HuH-7 (cell line): ENCODE measurements at regions not wholly inside any gene's neighbourhood (a gene's known extent, or its start where the extent isn't known, plus 50 kb on each side); places are given as distances from the start of the nearest gene placed in this dataset.
"Not testable (repeated sequence)": the region's sequence is repeated elsewhere in the genome, so short reads cannot be mapped to it uniquely, and the experiment has no call there.

Source experiments
- DNase-seq: peaks from one replicate; pipeline ENCODE4 v3.0.0; 2011; ENCODE audit warnings: low spot score

DNA sequence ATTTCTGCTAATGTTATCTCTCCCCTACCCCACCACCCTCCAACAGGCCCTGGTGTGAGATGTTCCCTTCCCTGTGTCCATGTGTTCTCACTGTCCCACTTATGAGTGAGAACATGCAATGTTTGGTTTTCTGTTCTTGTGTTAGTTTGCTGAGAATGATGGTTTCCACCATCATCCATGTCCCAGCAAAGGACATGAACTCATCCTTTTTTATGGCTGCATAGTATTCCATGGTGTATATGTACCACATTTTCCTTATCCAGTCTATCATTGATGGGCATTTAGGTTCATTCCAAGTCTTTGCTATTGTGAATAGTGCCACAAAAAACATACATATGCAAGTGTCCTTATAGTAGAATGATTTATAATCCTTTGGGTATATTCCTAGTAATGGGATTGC is 104.5 kb downstream of the ZNF33B start:
- DNase-seq: not testable (repeated sequence)

GRCh38 chr10:42532996-42533395 is 105.4 kb downstream of the ZNF33B start:
- no peak for DNase-seq

- DNase-seq: no peak
Observed at GRCh38 chr10:42523098-42523497, 115.3 kb downstream of the ZNF33B start.

DNA sequence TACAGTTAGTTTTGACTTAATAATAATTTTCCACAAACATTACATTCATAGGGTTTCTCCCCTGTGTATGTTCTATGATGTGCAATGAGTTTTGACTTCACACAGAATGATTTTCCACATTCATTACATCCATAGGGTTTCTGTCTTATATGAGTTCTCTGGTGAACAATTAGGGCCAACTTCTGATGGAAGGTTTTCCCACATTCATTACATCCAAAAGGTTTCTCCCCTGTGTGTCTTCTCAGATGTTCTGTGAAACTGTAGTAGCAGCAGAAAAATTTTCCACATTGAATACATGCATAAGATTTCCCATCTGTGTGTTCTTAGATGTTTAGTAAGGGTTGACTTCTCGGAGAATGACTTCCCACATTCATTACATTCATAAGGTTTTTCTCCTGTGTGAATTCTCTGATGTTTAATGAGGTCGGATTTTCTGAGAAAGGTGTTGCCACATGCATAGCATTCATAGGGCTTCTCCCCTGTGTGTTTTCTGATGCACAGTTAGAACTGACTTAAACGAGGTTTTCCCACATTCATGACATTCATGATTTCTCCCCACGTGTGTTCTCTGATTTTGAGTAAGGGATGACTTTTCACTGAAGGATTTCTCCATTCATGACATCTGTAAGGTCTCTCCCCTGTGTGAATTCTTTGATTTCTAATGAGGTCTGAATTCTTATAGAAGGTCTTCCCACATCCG is 118.5 kb downstream of the ZNF33B start:
- no peak for DNase-seq

DNA sequence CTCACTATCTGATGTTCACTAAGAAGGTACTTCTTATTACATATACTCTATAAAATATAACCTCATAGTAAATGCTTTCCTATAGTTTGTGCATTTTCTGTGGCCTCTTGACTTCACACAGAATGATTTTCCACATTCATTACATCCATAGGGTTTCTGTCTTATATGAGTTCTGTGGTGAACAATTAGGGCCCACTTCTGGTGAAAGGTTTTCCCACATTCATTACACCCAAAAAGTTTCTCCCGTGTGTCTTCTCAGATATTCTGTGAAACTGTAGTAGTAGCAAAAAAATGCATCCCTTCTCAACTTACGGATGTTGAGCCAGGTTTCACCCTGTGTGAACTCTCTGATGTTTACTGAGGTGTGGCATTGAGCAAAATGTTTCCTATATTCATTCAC is 119.3 kb downstream of the ZNF33B start:
- no peak for DNase-seq

DNA sequence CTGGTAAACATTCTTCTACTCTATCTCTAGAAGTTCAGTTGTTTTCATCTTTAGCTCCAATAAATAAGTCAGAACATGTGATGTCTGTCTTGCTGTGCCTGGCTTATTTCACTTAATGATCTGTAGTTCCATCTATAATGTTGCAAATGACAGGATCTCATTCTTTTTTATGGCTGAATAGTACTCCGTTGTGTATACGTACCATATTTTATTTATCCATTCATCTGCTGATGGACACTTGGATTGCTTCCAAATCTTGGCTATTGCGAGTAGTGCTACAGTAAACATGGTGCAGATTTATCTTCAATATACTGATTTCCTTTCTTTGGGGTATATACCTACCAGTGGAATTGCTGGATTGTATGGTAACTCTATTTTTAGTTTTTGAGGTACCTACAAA is 124.4 kb downstream of the ZNF33B start:
- no peak for DNase-seq

- DNase-seq: no peak
Observed at GRCh38 chr10:42491801-42492200, 146.6 kb downstream of the ZNF33B start.

DNA sequence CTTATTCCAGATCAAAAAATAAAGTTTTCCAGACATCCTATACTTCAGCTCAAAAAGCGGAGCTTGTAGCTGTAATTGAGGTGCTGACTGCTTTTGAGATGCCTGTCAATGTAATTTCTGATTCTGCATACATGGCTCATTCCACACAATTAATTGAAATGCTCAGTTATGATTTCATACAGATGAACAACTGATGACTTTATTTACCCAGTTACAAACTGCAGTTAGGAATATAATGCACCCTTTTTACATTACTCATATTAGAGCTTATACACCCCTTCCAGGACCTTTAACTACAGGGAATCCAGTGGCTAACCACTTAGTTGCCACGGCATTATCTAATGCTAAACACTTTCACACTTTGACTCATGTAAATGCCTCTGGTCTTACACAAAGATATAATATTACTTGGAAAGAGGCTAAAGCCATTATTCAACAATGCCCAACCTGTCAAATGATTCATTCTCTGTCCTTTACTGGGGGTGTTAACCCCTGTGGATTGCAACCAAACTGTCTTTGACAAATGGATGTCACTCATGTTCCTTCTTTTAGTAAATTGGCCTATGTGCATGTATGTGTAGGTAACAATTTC is 147.3 kb downstream of the ZNF33B start:
- no peak for DNase-seq

DNA sequence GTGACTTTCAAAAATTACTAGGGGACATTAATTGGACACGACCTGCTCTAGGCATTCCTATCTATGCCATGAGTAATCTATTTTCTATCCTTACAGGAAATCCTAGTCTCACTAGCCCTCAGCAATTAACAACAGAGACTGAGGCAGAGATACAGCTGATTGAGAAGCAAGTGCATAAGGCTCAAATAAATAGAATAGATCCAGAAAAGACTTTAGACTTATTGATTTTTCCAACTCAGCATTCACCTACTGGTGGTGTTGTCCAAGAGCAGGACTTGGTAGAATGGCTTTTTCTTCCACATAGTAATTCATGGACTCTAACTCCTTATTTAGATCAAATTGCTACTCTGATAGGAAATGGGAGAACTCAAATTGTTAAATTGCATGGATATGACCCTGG is 148.0 kb downstream of the ZNF33B start:
- DNase-seq: no peak

DNA sequence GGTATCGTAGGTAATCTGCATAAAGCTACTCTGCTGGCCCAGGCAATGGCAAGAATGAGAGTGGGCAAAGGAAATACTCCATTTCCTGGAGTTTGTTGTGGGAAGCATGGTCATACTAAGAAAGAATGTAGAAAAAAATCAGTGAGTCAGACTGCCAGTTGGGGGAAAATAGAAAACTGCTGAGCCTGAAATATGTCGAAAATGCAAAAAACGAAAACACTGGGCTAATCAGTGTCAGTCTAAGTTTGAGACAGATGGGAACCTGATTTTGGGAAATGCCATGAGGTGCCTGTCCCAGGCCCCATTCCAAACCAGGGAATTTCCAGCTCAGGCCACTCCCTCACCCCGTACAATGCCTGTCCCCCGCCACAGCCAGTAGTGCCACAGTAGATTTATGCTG is 150.0 kb downstream of the ZNF33B start:
- no peak for DNase-seq

- DNase-seq: no peak
Observed at GRCh38 chr10:42482411-42482810, 156.0 kb downstream of the ZNF33B start.

GRCh38 chr10:42479057-42479456 is 159.3 kb downstream of the ZNF33B start:
- DNase-seq: no peak

GRCh38 chr10:42477170-42477569 is 161.2 kb downstream of the ZNF33B start:
- no peak for DNase-seq

DNA sequence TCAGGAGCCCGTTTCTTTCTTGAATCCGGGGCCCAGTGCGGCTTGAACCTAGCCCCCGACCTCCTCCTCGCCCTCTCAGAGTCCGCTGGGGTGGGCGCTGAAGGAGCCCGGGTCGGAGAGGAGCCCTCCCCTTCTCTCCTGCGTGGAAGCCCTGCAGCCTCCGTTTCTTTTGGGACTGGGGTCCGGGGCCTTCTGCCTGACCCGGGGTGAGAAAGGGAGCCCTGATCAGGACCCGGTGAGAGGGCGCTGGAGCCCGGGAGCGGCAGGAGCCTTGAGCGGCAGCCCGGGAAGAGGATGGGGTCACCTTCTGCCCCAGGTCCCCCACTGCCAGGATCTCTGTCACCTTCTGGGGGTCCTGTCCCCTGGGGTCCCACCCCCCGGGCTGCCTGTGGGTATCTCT is 162.3 kb downstream of the ZNF33B start:
- DNase-seq: no peak

DNA sequence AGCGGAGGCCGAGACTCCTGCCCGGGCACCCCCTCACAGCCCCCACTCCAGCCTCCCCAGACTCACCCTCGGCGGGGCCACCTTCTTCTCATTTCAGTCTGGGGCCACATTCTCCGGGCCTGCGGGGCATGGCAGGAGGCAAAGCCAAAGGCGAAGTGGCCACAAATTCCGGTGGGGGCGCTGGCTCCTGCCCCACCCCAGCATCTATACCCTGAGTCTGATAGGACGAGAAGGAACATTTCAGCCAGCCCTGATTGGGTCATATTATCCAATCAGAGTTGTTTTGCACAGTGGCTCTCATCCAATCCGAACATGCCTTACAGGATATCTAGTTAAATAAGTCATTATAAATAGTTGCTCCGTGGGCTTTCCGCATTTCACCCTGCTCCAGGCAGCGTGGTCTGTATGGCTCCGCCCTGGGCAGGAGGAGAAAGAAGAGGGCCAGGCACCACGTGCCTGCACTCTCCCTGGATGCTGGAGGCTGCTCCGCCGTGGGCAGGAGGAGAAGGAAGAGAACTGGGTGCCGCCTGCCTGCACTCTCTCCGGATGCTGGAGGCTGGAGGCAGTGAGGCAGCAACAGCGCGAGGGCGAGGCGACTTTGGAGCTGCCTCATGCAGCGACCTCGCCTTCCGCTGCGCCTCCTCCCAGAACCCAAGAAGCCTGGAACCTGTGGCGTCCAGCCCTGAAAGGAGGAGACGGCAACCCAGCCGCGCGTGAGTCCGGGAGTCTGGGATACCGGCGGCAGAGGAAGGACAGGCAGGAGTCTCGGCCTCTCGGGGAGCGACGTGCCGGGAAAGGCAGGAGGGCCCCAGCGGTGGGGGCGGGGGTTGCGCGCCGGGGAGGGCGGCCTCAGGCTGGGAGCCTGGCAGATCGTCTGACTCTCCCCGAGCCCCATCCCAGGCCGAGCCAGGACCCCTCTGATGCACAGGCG is 162.9 kb downstream of the ZNF33B start:
- DNase-seq: no peak

DNA sequence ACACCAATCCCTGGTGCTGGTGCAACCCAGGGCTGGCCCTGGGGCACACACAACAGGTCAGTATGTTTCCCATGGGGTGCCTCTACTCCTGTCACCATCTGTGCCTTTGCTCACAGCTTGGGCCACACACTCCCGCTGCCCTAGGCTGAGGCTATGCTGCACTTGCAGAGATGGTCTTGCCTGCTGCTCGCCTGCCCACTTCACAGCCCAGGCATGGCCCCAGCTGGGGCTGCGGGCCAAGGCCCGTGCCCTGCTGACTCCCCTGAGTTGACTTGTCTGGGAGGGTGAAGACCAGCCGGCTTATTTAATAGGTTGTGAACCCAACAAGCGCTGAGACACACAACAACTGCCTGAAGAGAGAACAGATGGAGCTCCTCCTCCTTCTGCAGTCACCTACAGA is 184.1 kb downstream of the ZNF33B start:
- no peak for DNase-seq

DNA sequence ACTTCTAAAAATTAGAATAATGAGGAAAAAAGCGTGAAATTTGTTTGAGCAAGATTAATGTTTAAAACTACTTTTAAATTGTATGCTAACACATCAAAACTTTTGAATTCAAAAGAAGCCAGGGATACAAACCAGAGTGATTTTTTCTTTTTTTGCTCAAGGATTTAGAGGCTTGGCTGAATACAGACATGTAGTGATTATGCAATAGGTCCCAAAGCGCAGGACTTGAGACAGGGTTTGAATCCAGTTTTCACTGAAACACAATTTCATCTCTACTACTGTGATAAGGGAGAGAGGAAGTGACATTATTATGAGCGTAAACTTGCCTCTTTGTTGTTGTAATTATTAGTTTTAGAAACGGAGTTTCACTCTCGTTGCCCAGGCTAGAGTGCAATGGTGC is 207.3 kb downstream of the ZNF33B start:
- no peak for DNase-seq

GRCh38 chr10:42428534-42428933 is 209.8 kb downstream of the ZNF33B start:
- no peak for DNase-seq

GRCh38 chr10:42422911-42423310 is 215.5 kb downstream of the ZNF33B start:
- DNase-seq: no peak

- DNase-seq: no peak
Observed at GRCh38 chr10:42421812-42422211, 216.6 kb downstream of the ZNF33B start.

DNA sequence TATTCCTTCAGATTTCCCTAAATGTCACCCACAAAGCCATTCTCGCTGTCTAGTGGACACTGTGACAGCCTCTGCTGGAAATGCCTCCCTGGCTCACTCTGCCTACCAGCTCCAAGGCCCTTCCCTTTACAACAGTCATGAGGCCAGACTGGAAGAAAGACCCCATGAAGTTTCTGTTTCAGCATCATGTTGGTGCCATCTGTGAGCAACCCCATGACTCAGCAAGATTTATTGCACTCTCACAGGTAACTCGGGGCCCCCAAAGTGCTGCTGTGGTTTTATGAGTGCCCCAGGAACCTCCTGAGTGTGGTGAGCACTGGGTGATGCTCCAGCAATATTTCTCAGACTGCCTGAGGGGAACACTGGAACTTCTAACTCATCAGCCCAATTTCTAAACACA is 218.6 kb downstream of the ZNF33B start:
- DNase-seq: no peak

GRCh38 chr10:42380926-42381547 is 257.3 kb downstream of the ZNF33B start:
- DNase-seq: no peak
